ENCODE measurements at regions not wholly inside any gene's neighbourhood (a gene's known extent, or its start where the extent isn't known, plus 50 kb on each side); places are given as distances from the start of the nearest gene placed in this dataset.
"Not testable (repeated sequence)": the region's sequence is repeated elsewhere in the genome, so short reads cannot be mapped to it uniquely, and the experiment has no call there.

- H3K27me3 ChIP-seq (replicated peaks in 1 of 4; ENCODE audit: control insufficient read depth in 3 of 4, extremely low read depth in 1 of 4, insufficient read depth in 3 of 4, low read length in 3 of 4); H2BK120ac ChIP-seq (replicated peaks; ENCODE audit: low read depth, low read length); H3K9ac ChIP-seq (replicated peaks in 1 of 4; ENCODE audit: extremely low read depth in 1 of 4, low read depth in 3 of 4, low read length in 3 of 4); FAIRE-seq; H3K27ac ChIP-seq (ENCODE audit: low read depth, low read length); H3K23ac ChIP-seq (ENCODE audit: insufficient read length); H3K79me1 ChIP-seq (ENCODE audit: low read depth, low read length); CTCF ChIA-PET (ENCODE audit: partially characterized antibody); H3K4me1 ChIP-seq (replicated peaks in 1 of 4; ENCODE audit: control insufficient read depth in 3 of 4, insufficient read depth in 4 of 4, low read length in 3 of 4); H3K18ac ChIP-seq (ENCODE audit: extremely low read depth, low read length); DNase-seq (ENCODE audit: low read depth in 1 of 2, low spot score in 2 of 2); H3K4me3 ChIP-seq (ENCODE audit: extremely low read depth in 1 of 4, insufficient read depth in 2 of 4, low read depth in 3 of 4, low read length in 4 of 4); H2BK20ac ChIP-seq (ENCODE audit: low read length); H3K4me2 ChIP-seq (ENCODE audit: insufficient read depth in 1 of 2, low read depth in 2 of 2, low read length in 2 of 2); H4K91ac ChIP-seq (replicated peaks; ENCODE audit: insufficient read length, low read length); H4K5ac ChIP-seq (ENCODE audit: insufficient read length, low read depth, low read length); H2BK12ac ChIP-seq (ENCODE audit: low read depth, low read length); POLR2A ChIA-PET (ENCODE audit: partially characterized antibody); H3K4ac ChIP-seq (replicated peaks; ENCODE audit: insufficient read length, low read depth, low read length); H3K14ac ChIP-seq (ENCODE audit: insufficient read length); H3K56ac ChIP-seq (replicated peaks; ENCODE audit: insufficient read length, low read depth, low read length); H3K23me2 ChIP-seq (ENCODE audit: low read depth, low read length); H3K36me3 ChIP-seq (ENCODE audit: control insufficient read depth in 2 of 4, insufficient read depth in 4 of 4, low read length in 3 of 4); H2AK5ac ChIP-seq (ENCODE audit: low read depth, low read length); H3K79me2 ChIP-seq (ENCODE audit: control insufficient read depth in 1 of 2, insufficient read depth in 2 of 2, low read length in 2 of 2); H2BK5ac ChIP-seq (ENCODE audit: low read depth, low read length); H2BK15ac ChIP-seq (ENCODE audit: low read length); H4K20me1 ChIP-seq (replicated peaks in 1 of 2; ENCODE audit: control insufficient read depth in 1 of 2, insufficient read depth in 2 of 2, low read length in 2 of 2); H4K8ac ChIP-seq (ENCODE audit: extremely low read depth, insufficient read depth, low read length); H2AFZ ChIP-seq (ENCODE audit: low read length): not testable (repeated sequence)
- TF ChIP-seq ZNF274 (IDR thresholded peaks at IDR 0.05; ENCODE audit: borderline replicate concordance, extremely low read depth, low read length) = 0 out of 2 replicates have a peak, but pooled peaks have one; percentile 5
- 47% methylated on average over 2 of the region's 2 CpGs; no CpG with 5 or more reads in 1 of the 2 experiments for WGBS, 2 experiments (ENCODE audit: extremely low coverage in 1 of 2, insufficient coverage in 1 of 2, insufficient read length in 1 of 2, insufficient replicate concordance in 2 of 2, low coverage in 1 of 2, low lambda C conversion rate in 2 of 2, missing lambda C conversion rate in 1 of 2)
- H3K9me3 ChIP-seq (ENCODE audit: insufficient read depth in 2 of 2, low read depth in 1 of 2, low read length in 1 of 2) = peaks cover 67% of the 10 kb centered on the region in 2 experiments
These were observed 63.6 kb upstream of the TPTE start for GRCh38 chr21:10457765-10458164.

GRCh38 chr21:10460957-10461356 is 60.4 kb upstream of the TPTE start:
- H3K9me3 ChIP-seq (ENCODE audit: insufficient read depth in 2 of 2, low read depth in 1 of 2, low read length in 1 of 2) = peaks cover 81 to 84% of the 10 kb centered on the region in 2 experiments
- H3K9ac ChIP-seq (replicated peaks in 1 of 4; ENCODE audit: extremely low read depth in 1 of 4, low read depth in 3 of 4, low read length in 3 of 4); H3K79me2 ChIP-seq (ENCODE audit: control insufficient read depth in 1 of 2, insufficient read depth in 2 of 2, low read length in 2 of 2); H4K20me1 ChIP-seq (replicated peaks in 1 of 2; ENCODE audit: control insufficient read depth in 1 of 2, insufficient read depth in 2 of 2, low read length in 2 of 2); H2BK20ac ChIP-seq (ENCODE audit: low read length); H2BK15ac ChIP-seq (ENCODE audit: low read length); DNase-seq (ENCODE audit: low read depth in 1 of 2, low spot score in 2 of 2); H3K14ac ChIP-seq (ENCODE audit: insufficient read length); H4K91ac ChIP-seq (replicated peaks; ENCODE audit: insufficient read length, low read length); H2BK120ac ChIP-seq (replicated peaks; ENCODE audit: low read depth, low read length); H2AK5ac ChIP-seq (ENCODE audit: low read depth, low read length); H3K27me3 ChIP-seq (replicated peaks in 1 of 4; ENCODE audit: control insufficient read depth in 3 of 4, extremely low read depth in 1 of 4, insufficient read depth in 3 of 4, low read length in 3 of 4); H2AFZ ChIP-seq (ENCODE audit: low read length); H3K18ac ChIP-seq (ENCODE audit: extremely low read depth, low read length); H2BK12ac ChIP-seq (ENCODE audit: low read depth, low read length); H3K27ac ChIP-seq (ENCODE audit: low read depth, low read length); POLR2A ChIA-PET (ENCODE audit: partially characterized antibody); H2BK5ac ChIP-seq (ENCODE audit: low read depth, low read length); H4K5ac ChIP-seq (ENCODE audit: insufficient read length, low read depth, low read length); CTCF ChIA-PET (ENCODE audit: partially characterized antibody); H3K4ac ChIP-seq (replicated peaks; ENCODE audit: insufficient read length, low read depth, low read length); H3K23me2 ChIP-seq (ENCODE audit: low read depth, low read length); H4K8ac ChIP-seq (ENCODE audit: extremely low read depth, insufficient read depth, low read length); H3K4me1 ChIP-seq (replicated peaks in 1 of 4; ENCODE audit: control insufficient read depth in 3 of 4, insufficient read depth in 4 of 4, low read length in 3 of 4); H3K4me2 ChIP-seq (ENCODE audit: insufficient read depth in 1 of 2, low read depth in 2 of 2, low read length in 2 of 2); H3K23ac ChIP-seq (ENCODE audit: insufficient read length); H3K4me3 ChIP-seq (ENCODE audit: extremely low read depth in 1 of 4, insufficient read depth in 2 of 4, low read depth in 3 of 4, low read length in 4 of 4); H3K36me3 ChIP-seq (ENCODE audit: control insufficient read depth in 2 of 4, insufficient read depth in 4 of 4, low read length in 3 of 4); H3K79me1 ChIP-seq (ENCODE audit: low read depth, low read length); FAIRE-seq; H3K56ac ChIP-seq (replicated peaks; ENCODE audit: insufficient read length, low read depth, low read length): not testable (repeated sequence)
- WGBS, 2 experiments (ENCODE audit: extremely low coverage in 1 of 2, insufficient coverage in 1 of 2, insufficient read length in 1 of 2, insufficient replicate concordance in 2 of 2, low coverage in 1 of 2, low lambda C conversion rate in 2 of 2, missing lambda C conversion rate in 1 of 2) = 68% methylated on average over 5 of the region's 5 CpGs; no CpG with 5 or more reads in 1 of the 2 experiments

Measured in H1 (cell line).